SK-N-SH (cell line): ENCODE measurements at regions not wholly inside any gene's neighbourhood (a gene's known extent, or its start where the extent isn't known, plus 50 kb on each side); places are given as distances from the start of the nearest gene placed in this dataset.

ENCODE experiments used
- CTCF ChIA-PET: fragments of 300-600, 350-600 bp; formaldehyde crosslinking; extraction: SDS; loops from one replicate; lab custom pipeline; 2021; lab: Yijun Ruan, JAX
- POLR2A ChIA-PET: fragments of 350-600 bp; sonication (Branson Sonifier 250); formaldehyde crosslinking; extraction: SDS; loops from one replicate; lab custom pipeline; 2020; ENCODE audit warnings: antibody characterized with exemption, inconsistent platforms; lab: Yijun Ruan, JAX
- DNase-seq: peaks from one replicate; pipeline ENCODE4 v3.0.0; 2012
- H2AFZ ChIP-seq: fragments of 200-600 bp; sonication (generic); 2 replicates; pipeline ENCODE4 v1.8.1; 2016; ENCODE audit warnings: antibody characterized with exemption, mild to moderate bottlenecking, low read depth
- H3F3A ChIP-seq: fragments of 200-600 bp; sonication (generic); replicated peaks from 2 replicates; pipeline ENCODE3; 2016; ENCODE audit warnings: antibody characterized with exemption, mild to moderate bottlenecking; ENCODE audit not compliant: insufficient read depth
- H3K27ac ChIP-seq, 2 experiments: fragments of 200-500 bp in 1 of 2; fragments of 200-600 bp in 1 of 2; sonication (Bioruptor generic) in 1 of 2; sonication (generic), shearing (Covaris generic) in 1 of 2; 2 replicates each; pipeline versions ENCODE4 v1.5.1 to v1.6.1; 2014 to 2016; ENCODE audit warnings: low read depth in 2 of 2, inconsistent platforms in 1 of 2, low read length in 1 of 2, mild to moderate bottlenecking in 1 of 2, mixed read lengths in 1 of 2
- H3K27me3 ChIP-seq: fragments of 200-600 bp; sonication (generic), shearing (Covaris generic); 2 replicates; pipeline ENCODE4 v1.6.1; 2016; ENCODE audit warnings: mixed run types; ENCODE audit not compliant: insufficient read depth
- H3K36me3 ChIP-seq, 2 experiments: fragments of 200-500 bp in 1 of 2; fragments of 200-600 bp in 1 of 2; sonication (Bioruptor generic) in 1 of 2; sonication (generic) in 1 of 2; replicated peaks in 1 of 2; 2 replicates each; pipeline versions ENCODE3 to v1.5.1; 2014 to 2016; ENCODE audit warnings: low read length in 1 of 2, mild to moderate bottlenecking in 1 of 2; ENCODE audit not compliant: insufficient read depth in 2 of 2, control insufficient read depth in 1 of 2
- H3K4me1 ChIP-seq, 2 experiments: fragments of 200-500 bp in 1 of 2; fragments of 200-600 bp in 1 of 2; sonication (Bioruptor generic) in 1 of 2; sonication (generic), shearing (Covaris generic) in 1 of 2; 2 replicates each; pipeline versions ENCODE4 v1.5.1 to v1.6.1; 2014 to 2016; ENCODE audit warnings: low read depth in 1 of 2, low read length in 1 of 2, mixed run types in 1 of 2; ENCODE audit not compliant: insufficient read depth in 2 of 2, control insufficient read depth in 1 of 2
- H3K4me2 ChIP-seq: fragments of 200-600 bp; sonication (generic), shearing (Covaris generic); 2 replicates; pipeline ENCODE4 v1.6.1; 2017; ENCODE audit warnings: mixed run types
- H3K4me3 ChIP-seq, 2 experiments: fragments of 200-500 bp in 1 of 2; fragments of 200-600 bp in 1 of 2; sonication (Bioruptor generic) in 1 of 2; sonication (generic), shearing (Covaris generic) in 1 of 2; 2 replicates each; pipeline versions ENCODE4 v1.5.1 to v1.8.1; 2014 to 2016; ENCODE audit warnings: low read depth in 2 of 2, inconsistent platforms in 1 of 2, low read length in 1 of 2, mild to moderate bottlenecking in 1 of 2, mixed read lengths in 1 of 2, moderate library complexity in 1 of 2
- H3K79me2 ChIP-seq: fragments of 200-600 bp; sonication (generic); 2 replicates; pipeline ENCODE4 v1.8.1; 2017; ENCODE audit warnings: mild to moderate bottlenecking; ENCODE audit not compliant: insufficient read depth
- H3K9ac ChIP-seq: fragments of 200-600 bp; sonication (generic); 2 replicates; pipeline ENCODE4 v1.6.1; 2017; ENCODE audit warnings: mixed run types
- H3K9me2 ChIP-seq: fragments of 200-600 bp; sonication (generic); 2 replicates; pipeline ENCODE4 v1.6.1; 2017; ENCODE audit warnings: mixed run types
- H3K9me3 ChIP-seq: fragments of 200-600 bp; sonication (generic); 2 replicates; pipeline ENCODE4 v1.6.1; 2017; ENCODE audit warnings: mixed run types, mild to moderate bottlenecking, moderate library complexity
- H4K20me1 ChIP-seq: fragments of 200-600 bp; sonication (generic); 2 replicates; pipeline ENCODE4 v1.6.1; 2017; ENCODE audit warnings: mild to moderate bottlenecking, mixed run types; ENCODE audit not compliant: insufficient read depth
- EP300 ChIP-seq, 2 experiments: IDR thresholded peaks; 2 replicates each; pipeline versions ENCODE4 v1.4.0 to v1.6.1; 2012; ENCODE audit warnings: borderline replicate concordance in 1 of 2, low read depth in 1 of 2, low read length in 1 of 2
- EZH2phosphoT487 ChIP-seq: fragments of 200-600 bp; sonication (generic); IDR thresholded peaks from 2 replicates; pipeline ENCODE4 v1.6.1; 2017; ENCODE audit warnings: low read depth, mixed run types, mild to moderate bottlenecking, antibody characterized with exemption, moderate library complexity, borderline replicate concordance
- FOSL2 ChIP-seq: IDR thresholded peaks from 2 replicates; pipeline ENCODE4 v1.4.0; 2012; ENCODE audit warnings: low read depth, mild to moderate bottlenecking, moderate library complexity, borderline replicate concordance
- FOXJ3 ChIP-seq: sonication (generic); formaldehyde crosslinking; IDR thresholded peaks from 2 replicates; pipeline ENCODE4 v1.5.1; 2020; ENCODE audit warnings: mild to moderate bottlenecking, missing genetic modification reagents
- GABPA ChIP-seq: IDR thresholded peaks from 2 replicates; pipeline ENCODE4 v1.4.0; 2012; ENCODE audit warnings: low read depth, mild to moderate bottlenecking
- GATA2 ChIP-seq: sonication (generic); formaldehyde crosslinking; IDR thresholded peaks from 2 replicates; pipeline ENCODE4 v1.5.0; 2020; ENCODE audit warnings: mild to moderate bottlenecking, missing genetic modification reagents
- JUND ChIP-seq: IDR thresholded peaks from 2 replicates; pipeline ENCODE4 v1.4.0; 2012
- MEF2A ChIP-seq: IDR thresholded peaks from 2 replicates; pipeline ENCODE4 v1.4.0; 2012; ENCODE audit warnings: low read depth, borderline replicate concordance
- NFIC ChIP-seq: IDR thresholded peaks from 2 replicates; pipeline ENCODE4 v1.4.0; 2012; ENCODE audit warnings: borderline replicate concordance
- RAD21 ChIP-seq: IDR thresholded peaks from 2 replicates; pipeline ENCODE4 v1.6.1; 2012; ENCODE audit warnings: mild to moderate bottlenecking, low read length
- RFX5 ChIP-seq: IDR thresholded peaks from 2 replicates; pipeline ENCODE4 v1.6.1; 2012; ENCODE audit warnings: mild to moderate bottlenecking, improper control_type of control experiment, low read length
- SMC3 ChIP-seq: IDR thresholded peaks from 2 replicates; pipeline ENCODE4 v1.6.1; 2012; ENCODE audit warnings: low read depth, low read length, improper control_type of control experiment
- TAF1 ChIP-seq: IDR thresholded peaks from 2 replicates; pipeline ENCODE4 v1.6.1; 2012; ENCODE audit warnings: low read depth, mild to moderate bottlenecking, low read length, moderate library complexity, borderline replicate concordance
- TCF12 ChIP-seq: IDR thresholded peaks from 2 replicates; pipeline ENCODE4 v1.4.0; 2012
- TEAD4 ChIP-seq: IDR thresholded peaks from 2 replicates; pipeline ENCODE4 v1.4.0; 2012; ENCODE audit warnings: mild to moderate bottlenecking, borderline replicate concordance; ENCODE audit not compliant: insufficient read depth
- YY1 ChIP-seq: IDR thresholded peaks from 2 replicates; pipeline ENCODE4 v1.4.0; 2012; ENCODE audit warnings: low read depth, mild to moderate bottlenecking
- WGBS: methylation state at CpG from one replicate; pipeline ENCODE4 v1.1.6; 2017; ENCODE audit warnings: low lambda C conversion rate; 5-methylcytosine and 5-hydroxymethylcytosine counted together
- TF ChIP-seq, protein P1 (sequence below): IDR thresholded peaks from 2 replicates; pipeline ENCODE4 v1.4.0; 2012; ENCODE audit warnings: low read depth, borderline replicate concordance
- TF ChIP-seq, protein P2 (sequence below): IDR thresholded peaks from 2 replicates; pipeline ENCODE4 v1.4.0; 2012; ENCODE audit warnings: low read depth
- TF ChIP-seq, protein P3 (sequence below): IDR thresholded peaks from 2 replicates; pipeline ENCODE4 v1.4.0; 2012; ENCODE audit warnings: low read depth, borderline replicate concordance
- TF ChIP-seq, protein P4 (sequence below): fragments of 200-600 bp; sonication (generic); IDR thresholded peaks from 2 replicates; pipeline ENCODE4 v1.6.1; 2017; ENCODE audit warnings: antibody characterized with exemption, mild to moderate bottlenecking, moderate library complexity
- TF ChIP-seq, protein P5 (sequence below): IDR thresholded peaks from 2 replicates; pipeline ENCODE4; 2012

DNA sequence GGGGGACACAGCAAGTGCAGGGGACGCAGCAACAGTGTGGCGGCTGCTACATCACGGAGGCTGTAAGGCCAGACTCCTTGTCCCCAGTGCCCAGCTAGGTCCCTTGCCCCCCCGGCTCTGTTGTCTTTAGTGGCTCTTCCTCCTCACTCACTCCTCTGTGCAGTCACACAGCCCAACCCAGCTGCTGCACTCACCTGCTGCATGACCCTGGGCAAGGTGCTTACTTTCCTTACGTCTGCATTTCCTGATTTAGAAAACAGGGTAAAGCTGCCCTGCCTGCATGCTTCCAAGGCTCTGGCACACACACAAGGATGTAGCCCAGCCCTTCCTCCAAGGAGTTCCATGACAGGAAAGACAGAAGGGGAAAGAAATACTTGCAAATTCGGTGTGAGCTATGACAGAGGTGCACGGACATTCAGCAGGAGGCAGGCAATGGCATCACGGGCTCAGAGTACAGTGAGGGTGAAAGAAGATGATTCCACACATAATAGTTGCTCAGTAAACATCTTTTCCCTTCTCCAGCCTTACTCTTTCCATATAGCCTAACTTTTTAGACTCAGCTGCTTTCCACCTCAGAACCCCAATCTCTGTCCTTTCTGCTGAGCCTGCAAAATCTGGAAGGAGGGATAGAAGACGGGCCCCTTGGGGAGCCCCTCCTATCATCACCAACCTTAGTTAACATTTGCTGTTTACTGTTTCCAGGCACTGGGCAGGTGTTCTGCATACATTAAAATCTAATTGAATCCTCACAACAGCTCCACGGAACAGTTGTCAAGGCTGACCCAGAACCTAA, 150.9 kb downstream of the MRM1 start:
- no peak overlapping the region for H2AFZ ChIP-seq
- no peak overlapping the region for H3K9ac ChIP-seq
- 54% methylated on average over 7 of the region's 10 CpGs for WGBS
- TF ChIP-seq RFX5 (no peak), NFIC (no peak), SMC3 (no peak), FOSL2 (no peak)
- H3K4me1 ChIP-seq = no peaks in the 10 kb centered on the region; a peak in 1 of 4 replicates
- H3F3A ChIP-seq = no peaks in the 10 kb centered on the region
- no peaks in the 10 kb centered on the region for H3K27me3 ChIP-seq
- DNase-seq = no peak
- no peaks in the 10 kb centered on the region for H4K20me1 ChIP-seq
- H3K4me3 ChIP-seq = no peak overlapping the region
- H3K4me2 ChIP-seq = no peak overlapping the region
- CTCF ChIA-PET = interaction anchor here (0.8 to 1.8 kb wide), 6 partner anchors 9 to 125 kb away, joined by 3 to 6 read pairs (median 4); no protein-coding TSS in a partner anchor
- H3K79me2 ChIP-seq = no peaks in the 10 kb centered on the region
- no peaks in the 10 kb centered on the region for H3K9me2 ChIP-seq
- H3K9me3 ChIP-seq = no peaks in the 10 kb centered on the region
- no peaks in the 10 kb centered on the region for H3K36me3 ChIP-seq
- H3K27ac ChIP-seq = no peak overlapping the region
- POLR2A ChIA-PET = interaction anchor here (0.9 kb wide), 1 partner anchor 104 kb away, joined by 3 read pairs; no protein-coding TSS in a partner anchor

DNA sequence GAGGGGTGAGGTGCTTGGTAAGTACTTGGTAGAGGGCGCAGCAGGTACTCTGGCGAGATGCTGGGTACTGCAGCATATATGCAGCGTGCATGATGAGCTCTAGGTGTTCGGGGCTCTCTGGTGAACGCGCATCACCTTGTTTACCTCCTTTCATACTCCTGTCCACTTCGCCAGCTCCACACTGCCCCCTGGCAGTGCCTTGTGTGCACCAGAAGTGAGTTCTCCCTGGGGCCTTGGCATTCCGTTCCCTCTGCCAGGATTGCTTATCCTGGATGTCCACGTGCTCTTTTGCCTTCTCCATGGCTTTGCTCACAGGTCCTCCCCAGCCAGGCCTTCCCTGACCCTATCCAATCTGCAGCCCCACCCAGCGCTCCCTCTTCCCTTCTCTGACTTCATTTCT, 154.2 kb downstream of the MRM1 start:
- Histone ChIP-seq H3K36me3 (no peaks in the 10 kb centered on the region), H3K9me3 (no peaks in the 10 kb centered on the region), H3K27ac (no peak overlapping the region), H4K20me1 (no peaks in the 10 kb centered on the region), H3K79me2 (no peaks in the 10 kb centered on the region), H3K4me1 (no peaks in the 10 kb centered on the region; a peak in 1 of 4 replicates), H3K9ac (no peak overlapping the region), H2AFZ (no peak overlapping the region), H3K4me3 (no peak overlapping the region), H3K27me3 (no peaks in the 10 kb centered on the region), H3K4me2 (no peak overlapping the region), H3K9me2 (no peaks in the 10 kb centered on the region), H3F3A (no peaks in the 10 kb centered on the region)
- ChIA-PET POLR2A (no interaction called here), CTCF (interaction anchor here (0.5 to 2.4 kb wide), 24 partner anchors 8 to 458 kb away, joined by 3 to 15 read pairs (median 4); no protein-coding TSS in a partner anchor)
- DNase-seq = peak; percentile 68
- 73% methylated on average over 7 of the region's 10 CpGs for WGBS
- TF ChIP-seq, protein P1, sequence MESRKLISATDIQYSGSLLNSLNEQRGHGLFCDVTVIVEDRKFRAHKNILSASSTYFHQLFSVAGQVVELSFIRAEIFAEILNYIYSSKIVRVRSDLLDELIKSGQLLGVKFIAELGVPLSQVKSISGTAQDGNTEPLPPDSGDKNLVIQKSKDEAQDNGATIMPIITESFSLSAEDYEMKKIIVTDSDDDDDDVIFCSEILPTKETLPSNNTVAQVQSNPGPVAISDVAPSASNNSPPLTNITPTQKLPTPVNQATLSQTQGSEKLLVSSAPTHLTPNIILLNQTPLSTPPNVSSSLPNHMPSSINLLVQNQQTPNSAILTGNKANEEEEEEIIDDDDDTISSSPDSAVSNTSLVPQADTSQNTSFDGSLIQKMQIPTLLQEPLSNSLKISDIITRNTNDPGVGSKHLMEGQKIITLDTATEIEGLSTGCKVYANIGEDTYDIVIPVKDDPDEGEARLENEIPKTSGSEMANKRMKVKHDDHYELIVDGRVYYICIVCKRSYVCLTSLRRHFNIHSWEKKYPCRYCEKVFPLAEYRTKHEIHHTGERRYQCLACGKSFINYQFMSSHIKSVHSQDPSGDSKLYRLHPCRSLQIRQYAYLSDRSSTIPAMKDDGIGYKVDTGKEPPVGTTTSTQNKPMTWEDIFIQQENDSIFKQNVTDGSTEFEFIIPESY = no peak
- TF ChIP-seq EP300 (IDR thresholded peaks at IDR 0.05; ENCODE audit: borderline replicate concordance in 1 of 2, low read depth in 1 of 2, low read length in 1 of 2) (no peak), MEF2A (no peak), GABPA (no peak), SMC3 (peak; percentile 65; the same call in 1 of the 2 replicates), FOSL2 (no peak), FOXJ3 (CRISPR knock-in tag) (no peak), TAF1 (no peak), NFIC (no peak), TEAD4 (no peak), RAD21 (peak; percentile 75), TCF12 (no peak), GATA2 (CRISPR knock-in tag) (no peak), RFX5 (no peak), YY1 (no peak), EZH2phosphoT487 (no peak), JUND (no peak)
- TF ChIP-seq, protein P2, sequence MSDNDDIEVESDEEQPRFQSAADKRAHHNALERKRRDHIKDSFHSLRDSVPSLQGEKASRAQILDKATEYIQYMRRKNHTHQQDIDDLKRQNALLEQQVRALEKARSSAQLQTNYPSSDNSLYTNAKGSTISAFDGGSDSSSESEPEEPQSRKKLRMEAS = no peak
- TF ChIP-seq, protein P3, sequence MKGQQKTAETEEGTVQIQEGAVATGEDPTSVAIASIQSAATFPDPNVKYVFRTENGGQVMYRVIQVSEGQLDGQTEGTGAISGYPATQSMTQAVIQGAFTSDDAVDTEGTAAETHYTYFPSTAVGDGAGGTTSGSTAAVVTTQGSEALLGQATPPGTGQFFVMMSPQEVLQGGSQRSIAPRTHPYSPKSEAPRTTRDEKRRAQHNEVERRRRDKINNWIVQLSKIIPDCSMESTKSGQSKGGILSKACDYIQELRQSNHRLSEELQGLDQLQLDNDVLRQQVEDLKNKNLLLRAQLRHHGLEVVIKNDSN = no peak
- TF ChIP-seq, protein P4, sequence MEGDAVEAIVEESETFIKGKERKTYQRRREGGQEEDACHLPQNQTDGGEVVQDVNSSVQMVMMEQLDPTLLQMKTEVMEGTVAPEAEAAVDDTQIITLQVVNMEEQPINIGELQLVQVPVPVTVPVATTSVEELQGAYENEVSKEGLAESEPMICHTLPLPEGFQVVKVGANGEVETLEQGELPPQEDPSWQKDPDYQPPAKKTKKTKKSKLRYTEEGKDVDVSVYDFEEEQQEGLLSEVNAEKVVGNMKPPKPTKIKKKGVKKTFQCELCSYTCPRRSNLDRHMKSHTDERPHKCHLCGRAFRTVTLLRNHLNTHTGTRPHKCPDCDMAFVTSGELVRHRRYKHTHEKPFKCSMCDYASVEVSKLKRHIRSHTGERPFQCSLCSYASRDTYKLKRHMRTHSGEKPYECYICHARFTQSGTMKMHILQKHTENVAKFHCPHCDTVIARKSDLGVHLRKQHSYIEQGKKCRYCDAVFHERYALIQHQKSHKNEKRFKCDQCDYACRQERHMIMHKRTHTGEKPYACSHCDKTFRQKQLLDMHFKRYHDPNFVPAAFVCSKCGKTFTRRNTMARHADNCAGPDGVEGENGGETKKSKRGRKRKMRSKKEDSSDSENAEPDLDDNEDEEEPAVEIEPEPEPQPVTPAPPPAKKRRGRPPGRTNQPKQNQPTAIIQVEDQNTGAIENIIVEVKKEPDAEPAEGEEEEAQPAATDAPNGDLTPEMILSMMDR = peak; percentile 24; the same call in 1 of the 2 replicates
- TF ChIP-seq, protein P5, sequence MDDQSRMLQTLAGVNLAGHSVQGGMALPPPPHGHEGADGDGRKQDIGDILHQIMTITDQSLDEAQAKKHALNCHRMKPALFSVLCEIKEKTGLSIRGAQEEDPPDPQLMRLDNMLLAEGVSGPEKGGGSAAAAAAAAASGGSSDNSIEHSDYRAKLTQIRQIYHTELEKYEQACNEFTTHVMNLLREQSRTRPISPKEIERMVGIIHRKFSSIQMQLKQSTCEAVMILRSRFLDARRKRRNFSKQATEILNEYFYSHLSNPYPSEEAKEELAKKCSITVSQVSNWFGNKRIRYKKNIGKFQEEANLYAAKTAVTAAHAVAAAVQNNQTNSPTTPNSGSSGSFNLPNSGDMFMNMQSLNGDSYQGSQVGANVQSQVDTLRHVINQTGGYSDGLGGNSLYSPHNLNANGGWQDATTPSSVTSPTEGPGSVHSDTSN = no peak
